ENCODE measurements at regions not wholly inside any gene's neighbourhood (a gene's known extent, or its start where the extent isn't known, plus 50 kb on each side); places are given as distances from the start of the nearest gene placed in this dataset.

- DNase-seq = no peak
Measured at GRCh38 chr7:21094589-21094988, 307.9 kb upstream of the SP8 start.

DNA sequence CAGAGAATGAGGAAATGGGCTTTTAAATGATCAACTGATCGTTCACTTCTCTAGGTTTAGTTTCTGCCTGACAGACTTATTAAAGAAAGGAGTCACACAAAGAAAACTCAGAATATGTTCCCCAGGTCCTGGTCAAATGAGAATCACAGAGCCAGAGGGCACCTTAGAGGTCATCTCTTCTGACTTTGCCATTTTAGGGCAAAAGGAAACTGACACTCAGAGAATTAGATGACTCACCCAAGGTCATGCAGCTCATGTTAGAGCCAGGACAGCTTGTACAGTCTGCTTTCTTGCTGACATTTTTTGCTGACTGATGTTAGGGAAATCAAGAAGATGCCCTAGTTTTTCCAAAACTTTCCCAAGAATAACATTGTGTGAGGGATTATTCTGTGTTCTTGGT, 312.7 kb upstream of the SP8 start:
- DNase-seq = no peak

DNA sequence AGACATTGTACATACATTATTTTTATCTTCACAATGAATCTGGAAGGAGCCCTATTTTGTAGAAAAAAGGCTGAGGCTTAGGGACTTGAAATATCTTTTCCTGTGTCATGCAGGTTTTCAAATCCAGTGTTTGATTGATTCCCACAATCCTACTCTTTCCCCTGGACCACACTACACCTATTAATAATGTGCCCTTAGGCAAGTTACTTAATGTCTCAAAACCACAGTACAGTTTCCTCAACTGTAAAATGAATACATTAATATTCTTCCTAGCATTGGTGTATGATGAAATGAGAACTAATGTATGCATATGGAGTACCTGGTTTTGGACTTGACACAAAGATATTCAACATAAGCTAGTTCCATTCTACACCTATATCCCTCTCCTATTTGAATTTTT, 313.3 kb upstream of the SP8 start:
- no peak for DNase-seq

- DNase-seq = no peak
Measured at GRCh38 chr7:21101541-21101940, 314.9 kb upstream of the SP8 start.

GRCh38 chr7:21103426-21104123, 316.9 kb upstream of the SP8 start:
- DNase-seq = no peak

- no peak for DNase-seq
Measured at GRCh38 chr7:21104124-21104500, 317.4 kb upstream of the SP8 start.

DNA sequence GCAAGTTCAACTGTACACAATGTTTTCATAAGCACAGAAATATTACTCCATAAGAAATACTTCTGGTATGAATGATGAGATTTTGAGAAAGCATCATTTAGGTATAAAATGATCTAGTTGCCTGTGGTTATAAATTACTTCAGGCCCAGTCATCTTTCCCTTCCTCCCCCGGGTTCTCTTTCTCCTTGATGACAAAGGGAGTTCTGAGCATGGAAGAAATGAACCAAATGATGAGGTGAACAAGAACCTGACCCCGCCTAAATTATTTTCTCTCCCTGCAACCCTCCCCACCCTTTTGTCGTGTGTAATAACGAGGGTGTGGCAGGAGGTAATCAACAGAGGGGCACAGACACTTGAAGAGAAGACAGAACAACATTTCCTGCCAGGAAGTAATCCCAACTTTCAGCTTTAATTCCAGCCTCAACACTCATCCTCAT, 319.6 kb upstream of the SP8 start:
- no peak for DNase-seq

GRCh38 chr7:21107101-21107500, 320.4 kb upstream of the SP8 start:
- DNase-seq = no peak

DNA sequence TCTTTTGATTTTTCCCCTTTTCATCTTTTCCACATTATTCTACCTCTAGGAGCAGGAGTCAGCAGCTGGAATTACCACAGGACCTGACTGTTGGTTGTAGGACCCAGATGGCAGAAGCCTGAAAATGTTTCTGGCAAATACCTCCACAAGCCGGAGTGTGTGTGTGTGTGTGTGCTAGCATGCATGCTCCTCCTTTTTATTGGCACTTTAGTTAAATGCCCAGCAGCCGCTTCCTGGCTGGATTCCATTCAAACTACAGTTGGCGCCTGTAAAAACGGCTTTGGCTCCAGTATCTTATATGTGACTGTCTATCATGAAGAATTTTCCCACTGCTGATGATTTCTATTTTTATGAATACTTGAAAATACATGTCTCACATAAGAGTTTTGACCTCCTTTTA, 319.7 kb upstream of the SP4 start:
- DNase-seq = no peak

- no peak for DNase-seq
Measured at GRCh38 chr7:21113609-21114415, 314.1 kb upstream of the SP4 start.

- no peak for DNase-seq
Measured at GRCh38 chr7:21123586-21123985, 304.3 kb upstream of the SP4 start.

GRCh38 chr7:21125297-21125696, 302.6 kb upstream of the SP4 start:
- no peak for DNase-seq

DNA sequence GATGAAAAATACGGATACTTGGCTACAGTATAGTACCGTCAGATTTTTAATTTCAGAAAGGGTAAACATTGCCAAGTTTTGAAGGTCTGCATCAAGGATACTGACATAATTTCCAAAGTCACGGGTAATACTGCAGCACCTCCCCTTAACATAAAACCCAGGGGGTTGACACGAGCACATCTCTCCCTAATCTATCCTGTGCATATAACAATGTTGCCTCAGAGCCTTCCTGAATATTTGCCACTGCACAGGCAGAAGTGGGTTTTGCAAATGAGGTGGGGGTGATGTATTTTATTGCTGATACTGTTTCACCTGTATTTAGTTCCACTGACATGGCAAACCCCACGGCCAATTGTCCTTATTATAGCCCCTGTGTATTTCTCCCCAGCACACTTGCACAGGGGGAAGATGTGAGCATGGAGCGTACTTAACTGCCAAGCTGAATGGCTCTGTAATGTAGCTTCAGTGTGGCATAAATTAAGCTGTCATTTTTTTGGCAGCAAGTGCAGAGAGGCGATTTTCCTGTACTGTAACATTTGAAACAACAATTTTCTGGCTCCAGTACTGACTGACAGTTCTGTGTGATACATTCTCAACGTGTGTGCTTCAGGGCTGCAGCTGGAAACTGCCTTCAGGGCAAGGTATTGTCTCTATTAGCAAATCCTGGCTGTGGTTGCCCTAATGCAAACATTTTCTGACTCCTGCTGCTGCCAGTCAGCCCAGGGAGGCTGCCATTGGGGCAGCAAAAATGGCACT, 299.6 kb upstream of the SP4 start:
- peak; percentile 46 for DNase-seq

DNA sequence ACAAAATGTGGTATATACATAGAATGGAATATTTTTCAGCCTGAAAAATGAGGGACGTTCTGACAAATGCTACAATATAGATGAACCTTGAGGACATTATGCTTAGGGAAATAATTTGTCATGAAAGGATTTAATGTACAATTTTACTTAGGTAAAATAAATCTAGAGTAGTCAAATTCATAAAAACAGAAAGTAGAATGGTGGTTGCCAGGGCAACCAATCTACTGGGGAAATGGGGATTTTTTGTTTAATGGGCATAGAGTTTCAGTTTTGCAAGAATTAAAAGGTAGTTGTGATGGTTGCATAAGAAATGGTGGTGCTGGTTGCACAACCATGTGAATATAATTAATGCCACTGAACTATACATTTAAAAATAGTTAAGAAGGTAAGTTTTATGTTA, 296.0 kb upstream of the SP4 start:
- no peak for DNase-seq

- DNase-seq = no peak
Measured at GRCh38 chr7:21134631-21135030, 293.3 kb upstream of the SP4 start.

DNA sequence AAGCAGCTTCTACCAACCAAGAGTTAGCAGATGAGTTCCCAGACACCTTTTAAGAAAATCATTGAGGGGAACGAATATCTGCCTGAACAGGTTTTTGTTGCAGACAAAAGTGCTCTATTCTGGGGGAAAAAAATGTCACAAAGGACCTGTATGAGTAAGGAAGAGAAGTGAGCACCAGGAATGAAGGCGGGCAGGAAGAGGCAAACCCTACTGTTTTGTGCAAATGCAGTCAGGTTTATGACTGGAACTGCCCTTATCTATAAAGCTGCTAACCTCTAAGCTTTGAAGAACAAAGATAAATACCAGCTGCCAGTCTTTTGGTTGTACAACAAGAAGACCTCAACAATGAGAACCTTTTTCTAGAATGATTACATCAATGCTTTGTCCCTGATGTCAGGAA, 292.4 kb upstream of the SP4 start:
- no peak for DNase-seq

DNA sequence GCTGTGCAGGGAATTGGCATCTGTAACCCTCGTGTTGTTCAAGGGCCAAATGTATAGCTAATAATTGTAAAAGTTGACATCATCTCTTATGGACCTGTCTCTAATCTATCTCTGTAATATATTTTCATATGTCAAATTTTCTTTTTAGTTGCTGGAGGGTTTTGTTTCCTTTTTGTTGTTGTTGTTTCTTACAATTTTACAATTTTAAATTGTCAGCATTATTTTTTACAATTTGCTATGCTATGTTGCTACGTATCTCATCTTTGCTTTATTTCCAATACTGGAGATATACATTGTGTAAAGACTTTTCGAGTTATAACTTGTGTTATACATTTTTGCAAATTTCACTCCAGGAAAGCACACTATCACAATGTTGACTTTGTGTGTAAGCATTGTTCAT, 290.2 kb upstream of the SP4 start:
- no peak for DNase-seq

- no peak for DNase-seq
Measured at GRCh38 chr7:21140622-21141021, 287.3 kb upstream of the SP4 start.

GRCh38 chr7:21141476-21141875, 286.4 kb upstream of the SP4 start:
- DNase-seq = no peak

- no peak for DNase-seq
Measured at GRCh38 chr7:21142081-21142480, 285.8 kb upstream of the SP4 start.

GRCh38 chr7:21146642-21147423, 281.1 kb upstream of the SP4 start:
- DNase-seq = no peak

- no peak for DNase-seq
Measured at GRCh38 chr7:21149809-21150208, 278.1 kb upstream of the SP4 start.

GRCh38 chr7:21154614-21155013, 273.3 kb upstream of the SP4 start:
- DNase-seq = no peak

Data from retina (tissue), 1 donor.